IMR-90 (cell line): ENCODE measurements at regions not wholly inside any gene's neighbourhood (a gene's known extent, or its start where the extent isn't known, plus 50 kb on each side); places are given as distances from the start of the nearest gene placed in this dataset.
A peak's percentile ranks its signal among the peaks of the same experiment; 100 is the strongest.
"Not testable (repeated sequence)": the region's sequence is repeated elsewhere in the genome, so short reads cannot be mapped to it uniquely, and the experiment has no call there.

ENCODE experiments used
- ATAC-seq: fragments of 200-7000 bp; cut with Tn5 transposase; 2 replicates; pipeline ENCODE4 v1.9.1; 2020; ENCODE audit warnings: low read depth, mild to moderate bottlenecking, moderate library complexity
- BruUV-seq: library from RNA; stranded (reverse); fragments of 400-500 nt; replicated peaks from 2 replicates; lab custom pipeline; 2021; lab: Mats Ljungman, UMichigan
- CTCF ChIA-PET: fragments of 300-600 bp; formaldehyde crosslinking; extraction: SDS; loops from one replicate; lab custom pipeline; 2021; ENCODE audit warnings: antibody characterized with exemption; lab: Yijun Ruan, JAX
- POLR2A ChIA-PET: fragments of 300-600 bp; sonication (Branson Sonifier 250); formaldehyde crosslinking; loops from one replicate; lab custom pipeline; 2022; ENCODE audit warnings: antibody characterized with exemption; ENCODE audit not compliant: unreplicated experiment; lab: Charles Lee
- DNase-seq: peaks from one replicate; pipeline ENCODE4 v3.0.0; 2013
- H2AFZ ChIP-seq: replicated peaks from 2 replicates; pipeline ENCODE3; 2013; ENCODE audit warnings: low read length, mild to moderate bottlenecking; ENCODE audit not compliant: poor library complexity
- H2AK5ac ChIP-seq: 2 replicates; pipeline ENCODE4 v1.6.1; 2013; ENCODE audit warnings: low read depth, low read length, inconsistent platforms
- H2AK9ac ChIP-seq: replicated peaks from 2 replicates; pipeline ENCODE3; 2013; ENCODE audit warnings: mild to moderate bottlenecking, low read depth, low read length, moderate library complexity; ENCODE audit not compliant: poor library complexity
- H2BK120ac ChIP-seq: 2 replicates; pipeline ENCODE4 v1.6.1; 2013; ENCODE audit warnings: low read depth, low read length, inconsistent platforms
- H2BK15ac ChIP-seq: 3 replicates; pipeline ENCODE4 v1.6.1; 2013; ENCODE audit warnings: low read depth, low read length, inconsistent platforms
- H2BK20ac ChIP-seq: 2 replicates; pipeline ENCODE4 v1.6.1; 2013; ENCODE audit warnings: low read depth, mild to moderate bottlenecking, inconsistent platforms, low read length, moderate library complexity
- H2BK5ac ChIP-seq: 2 replicates; pipeline ENCODE4 v1.6.1; 2013; ENCODE audit warnings: mild to moderate bottlenecking, low read depth, low read length, inconsistent platforms; ENCODE audit not compliant: poor library complexity, severe bottlenecking
- H3K14ac ChIP-seq: replicated peaks from 2 replicates; pipeline ENCODE4 v1.6.1; 2013; ENCODE audit warnings: low read depth, low read length, inconsistent platforms
- H3K18ac ChIP-seq: 2 replicates; pipeline ENCODE4 v1.6.1; 2013; ENCODE audit warnings: low read depth, low read length, control low read depth
- H3K23ac ChIP-seq: 2 replicates; pipeline ENCODE4 v1.6.1; 2013; ENCODE audit warnings: low read depth, low read length, inconsistent platforms
- H3K27ac ChIP-seq: 2 replicates; pipeline ENCODE4 v1.5.1; 2013; ENCODE audit warnings: mild to moderate bottlenecking, control low read depth, low read length; ENCODE audit not compliant: insufficient read depth
- H3K27me3 ChIP-seq: 2 replicates; pipeline ENCODE4 v1.6.1; 2013; ENCODE audit warnings: low read length; ENCODE audit not compliant: control insufficient read depth, insufficient read depth
- H3K36me3 ChIP-seq: 2 replicates; pipeline ENCODE4 v1.6.1; 2013; ENCODE audit warnings: low read length, mixed read lengths; ENCODE audit not compliant: control insufficient read depth, insufficient read depth
- H3K4ac ChIP-seq: 2 replicates; pipeline ENCODE4 v1.6.1; 2013; ENCODE audit warnings: low read depth, low read length, inconsistent platforms
- H3K4me1 ChIP-seq: 2 replicates; pipeline ENCODE4 v1.6.1; 2013; ENCODE audit warnings: low read length, mixed read lengths; ENCODE audit not compliant: control insufficient read depth, insufficient read depth
- H3K4me2 ChIP-seq: 2 replicates; pipeline ENCODE4 v1.6.1; 2013; ENCODE audit warnings: low read depth, mild to moderate bottlenecking, control low read depth, low read length, moderate library complexity
- H3K4me3 ChIP-seq: 2 replicates; pipeline ENCODE4 v1.5.1; 2013; ENCODE audit warnings: low read depth, mild to moderate bottlenecking, control low read depth, low read length, moderate library complexity; ENCODE audit not compliant: insufficient read depth
- H3K56ac ChIP-seq: 2 replicates; pipeline ENCODE4 v1.6.1; 2013; ENCODE audit warnings: low read length, inconsistent platforms; ENCODE audit not compliant: insufficient read depth; ENCODE audit errors: extremely low read depth
- H3K79me1 ChIP-seq, 2 experiments: 2 replicates each; pipeline ENCODE4 v1.6.1; 2013; ENCODE audit warnings: low read length in 2 of 2, inconsistent platforms in 1 of 2, low read depth in 1 of 2
- H3K9ac ChIP-seq: 2 replicates; pipeline ENCODE4 v1.6.1; 2013; ENCODE audit warnings: low read depth, low read length, control low read depth
- H3K9me1 ChIP-seq: 2 replicates; pipeline ENCODE4 v1.6.1; 2013; ENCODE audit warnings: low read length, inconsistent platforms; ENCODE audit not compliant: insufficient read depth
- H3K9me3 ChIP-seq: 2 replicates; pipeline ENCODE4 v1.6.1; 2013; ENCODE audit warnings: low read length; ENCODE audit not compliant: control insufficient read depth, insufficient read depth
- H4K20me1 ChIP-seq: 2 replicates; pipeline ENCODE4 v1.6.1; 2013; ENCODE audit warnings: low read length, inconsistent platforms; ENCODE audit not compliant: insufficient read depth
- H4K5ac ChIP-seq: 2 replicates; pipeline ENCODE4 v1.6.1; 2013; ENCODE audit warnings: mild to moderate bottlenecking, low read depth, low read length, control low read depth
- H4K8ac ChIP-seq, 2 experiments: 2 replicates each; pipeline ENCODE4 v1.6.1; 2013; ENCODE audit warnings: low read depth in 2 of 2, low read length in 2 of 2, control low read depth in 1 of 2, inconsistent platforms in 1 of 2
- H4K91ac ChIP-seq: 2 replicates; pipeline ENCODE4 v1.6.1; 2013; ENCODE audit warnings: low read depth, low read length, inconsistent platforms; ENCODE audit not compliant: insufficient read depth
- RAD21 ChIP-seq: IDR thresholded peaks from 2 replicates; pipeline ENCODE4 v1.6.1; 2012; ENCODE audit warnings: low read length, improper control_type of control experiment
- SMC3 ChIP-seq: fragments of 150-350 bp; IDR thresholded peaks from 2 replicates; pipeline ENCODE4 v1.6.1; 2016; ENCODE audit warnings: low read depth, mild to moderate bottlenecking, antibody characterized with exemption, low read length, moderate library complexity
- WGBS, 2 experiments: methylation state at CpG; one replicate each; pipeline versions ENCODE4 v1.1.5 to v1.1.7; 2013; ENCODE audit warnings: missing lambda C conversion rate in 2 of 2; ENCODE audit not compliant: insufficient read length in 1 of 2; ENCODE audit errors: extremely low coverage in 2 of 2; 5-methylcytosine and 5-hydroxymethylcytosine counted together
- dilution Hi-C: fragments of 300-500 bp; cut with HindIII; formaldehyde crosslinking; loops from one replicate; pipeline ENCODE4 v1.14.3; 2018; ENCODE audit warnings: low sequenced_read_pairs; ENCODE audit not compliant: unreplicated experiment
- in situ Hi-C: fragments of 300-500 bp; cut with MboI; formaldehyde crosslinking; loops from 3 replicates; pipeline ENCODE4 v1.14.3; 2019; ENCODE audit warnings: low sequenced_read_pairs, inconsistent platforms, mixed read lengths
- intact Hi-C: fragments of 100-400 bp; cut with micrococcal nuclease; formaldehyde crosslinking; loops from 2 replicates; pipeline ENCODE4 v1.10.0; 2022
- TF ChIP-seq, protein P1 (sequence below): conservative IDR thresholded peaks from 2 replicates; pipeline ENCODE4 v1.5.1; 2012; ENCODE audit warnings: mild to moderate bottlenecking, low read depth, low read length, improper control_type of control experiment

DNA sequence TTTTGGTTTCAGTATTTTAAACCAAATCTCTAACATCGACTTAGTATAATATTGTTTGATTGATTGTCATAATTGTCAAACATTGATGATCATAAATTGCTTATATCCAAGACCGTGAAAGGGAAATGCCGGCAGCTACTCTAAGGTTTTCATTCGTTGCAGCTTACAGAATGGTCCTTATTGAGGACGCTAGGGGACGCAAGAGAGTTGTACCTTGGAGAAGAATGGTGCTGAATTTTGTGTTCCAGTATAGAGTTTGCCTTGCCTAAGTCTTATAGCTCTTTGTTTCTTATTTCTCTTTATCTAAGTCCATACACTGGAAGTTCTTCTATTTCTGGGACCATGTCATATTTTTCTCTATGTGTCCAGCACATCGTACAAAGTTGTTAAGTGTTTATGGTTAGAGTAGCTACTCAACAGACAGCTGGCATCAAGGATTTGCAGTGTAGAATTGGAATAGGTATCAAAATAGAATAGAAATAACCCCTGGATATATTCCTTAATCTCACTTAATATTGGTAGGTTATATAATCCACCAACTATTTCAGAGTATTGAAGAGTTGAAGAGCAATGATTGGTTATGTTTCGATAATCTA, 67.4 kb upstream of the GPR39 start:
- H4K8ac ChIP-seq, POLR2A ChIA-PET, H4K5ac ChIP-seq, H2AK5ac ChIP-seq, H3K4me2 ChIP-seq, H2AK9ac ChIP-seq, H3K23ac ChIP-seq, H2AFZ ChIP-seq, H3K18ac ChIP-seq, BruUV-seq, H2BK120ac ChIP-seq, H4K20me1 ChIP-seq, H2BK20ac ChIP-seq, H4K91ac ChIP-seq, H3K9me3 ChIP-seq, H3K9me1 ChIP-seq, H3K27ac ChIP-seq, H3K36me3 ChIP-seq, H2BK15ac ChIP-seq, H3K79me1 ChIP-seq, H3K4ac ChIP-seq, H3K9ac ChIP-seq, H3K27me3 ChIP-seq, H3K4me1 ChIP-seq, in situ Hi-C loops, H2BK5ac ChIP-seq, dilution Hi-C loops, H3K56ac ChIP-seq, H3K14ac ChIP-seq, H3K4me3 ChIP-seq: not testable (repeated sequence)
- WGBS, 2 experiments: no CpG with 5 or more reads among the region's 8 CpGs
- peak; percentile 63 for TF ChIP-seq RAD21
- TF ChIP-seq, protein P1, sequence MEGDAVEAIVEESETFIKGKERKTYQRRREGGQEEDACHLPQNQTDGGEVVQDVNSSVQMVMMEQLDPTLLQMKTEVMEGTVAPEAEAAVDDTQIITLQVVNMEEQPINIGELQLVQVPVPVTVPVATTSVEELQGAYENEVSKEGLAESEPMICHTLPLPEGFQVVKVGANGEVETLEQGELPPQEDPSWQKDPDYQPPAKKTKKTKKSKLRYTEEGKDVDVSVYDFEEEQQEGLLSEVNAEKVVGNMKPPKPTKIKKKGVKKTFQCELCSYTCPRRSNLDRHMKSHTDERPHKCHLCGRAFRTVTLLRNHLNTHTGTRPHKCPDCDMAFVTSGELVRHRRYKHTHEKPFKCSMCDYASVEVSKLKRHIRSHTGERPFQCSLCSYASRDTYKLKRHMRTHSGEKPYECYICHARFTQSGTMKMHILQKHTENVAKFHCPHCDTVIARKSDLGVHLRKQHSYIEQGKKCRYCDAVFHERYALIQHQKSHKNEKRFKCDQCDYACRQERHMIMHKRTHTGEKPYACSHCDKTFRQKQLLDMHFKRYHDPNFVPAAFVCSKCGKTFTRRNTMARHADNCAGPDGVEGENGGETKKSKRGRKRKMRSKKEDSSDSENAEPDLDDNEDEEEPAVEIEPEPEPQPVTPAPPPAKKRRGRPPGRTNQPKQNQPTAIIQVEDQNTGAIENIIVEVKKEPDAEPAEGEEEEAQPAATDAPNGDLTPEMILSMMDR: peak; percentile 61
- TF ChIP-seq SMC3: peak; percentile 54; the same call in 1 of the 2 replicates
- ATAC-seq: peak; percentile 32; the same call in 1 of the 2 replicates
- peak; percentile 72 for DNase-seq
- CTCF ChIA-PET: interaction anchor here (0.6 to 1.5 kb wide), 8 partner anchors 19 to 301 kb away, joined by 3 to 8 read pairs (median 4); no protein-coding TSS in a partner anchor
- intact Hi-C loops: loop anchor here (1.0 kb wide), 1 partner anchor 100 kb away; no protein-coding TSS in a partner anchor

DNA sequence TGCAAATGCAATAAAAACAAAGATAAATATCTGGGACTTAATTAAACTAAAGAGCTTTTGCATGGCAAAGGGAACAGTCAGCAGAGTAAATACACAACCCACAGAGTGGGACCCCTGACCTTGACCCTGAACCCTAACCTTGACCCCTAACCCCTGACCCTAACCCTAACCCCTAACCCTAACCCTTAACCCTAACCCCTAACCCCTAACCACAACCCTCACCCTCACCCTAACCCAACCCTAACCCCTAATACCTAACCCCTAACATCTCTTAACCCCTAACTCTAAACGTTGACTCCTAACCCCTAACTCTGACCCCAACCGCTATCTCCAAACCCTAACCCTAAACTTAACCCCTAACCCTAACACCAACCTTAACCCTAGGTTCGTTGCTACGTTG, 64.9 kb upstream of the GPR39 start:
- H3K27ac ChIP-seq, H4K5ac ChIP-seq, H4K91ac ChIP-seq, H3K79me1 ChIP-seq, H2BK120ac ChIP-seq, CTCF ChIA-PET, POLR2A ChIA-PET, H2AFZ ChIP-seq, intact Hi-C loops, H2BK20ac ChIP-seq, H2BK5ac ChIP-seq, BruUV-seq, H3K56ac ChIP-seq, H2AK5ac ChIP-seq, H3K4me2 ChIP-seq, H4K8ac ChIP-seq, DNase-seq, H3K23ac ChIP-seq, dilution Hi-C loops, H3K9me1 ChIP-seq, H3K14ac ChIP-seq, H3K9me3 ChIP-seq, H2BK15ac ChIP-seq, H3K4ac ChIP-seq, in situ Hi-C loops, H3K9ac ChIP-seq, H4K20me1 ChIP-seq, H3K36me3 ChIP-seq, ATAC-seq, H3K27me3 ChIP-seq, H2AK9ac ChIP-seq, H3K18ac ChIP-seq, H3K4me3 ChIP-seq, H3K4me1 ChIP-seq: not testable (repeated sequence)
- 100% methylated on average over 2 of the region's 4 CpGs; no CpG with 5 or more reads in 1 of the 2 experiments for WGBS, 2 experiments
